ENCODE measurements at regions not wholly inside any gene's neighbourhood (a gene's known extent, or its start where the extent isn't known, plus 50 kb on each side); places are given as distances from the start of the nearest gene placed in this dataset.

DNA sequence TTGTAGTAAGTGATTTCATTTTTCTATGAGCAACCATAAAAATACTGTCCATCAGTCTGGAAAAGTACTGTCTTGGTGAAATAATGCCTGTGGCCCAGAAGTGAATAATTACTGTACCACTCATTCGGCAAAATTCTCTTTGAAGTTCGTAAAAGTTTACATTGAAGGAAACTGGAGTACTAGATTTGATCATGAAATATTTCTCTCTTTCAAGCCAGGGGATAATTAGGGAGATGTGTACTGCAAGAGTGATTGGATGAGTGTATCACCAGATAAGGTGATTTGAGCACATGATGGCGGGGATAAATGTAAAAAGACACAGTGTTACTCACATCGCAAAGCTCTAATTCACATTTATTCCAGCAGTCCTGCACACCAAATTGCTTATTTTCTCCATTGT, 883.2 kb upstream of the PIK3C3 start:
- Histone ChIP-seq H3K4me1 (no peaks in the 10 kb centered on the region), H3K27me3 (replicated peaks; ENCODE audit: control insufficient read depth, insufficient read depth, low read length) (no peaks in the 10 kb centered on the region), H3K4me3 (ENCODE audit: low read depth, low read length) (no peak overlapping the region), H3K9me3 (no peaks in the 10 kb centered on the region), H3K36me3 (ENCODE audit: control insufficient read depth, insufficient read depth, low read length) (no peaks in the 10 kb centered on the region)
- BruUV-seq (replicated peaks): no TSS peak
- Mint-ChIP-seq H3K4me3 (ENCODE audit: unreplicated experiment) (no peak overlapping the region), H3K27me3 (ENCODE audit: insufficient read depth, unreplicated experiment) (no peaks in the 10 kb centered on the region), H3K36me3 (ENCODE audit: insufficient read depth, unreplicated experiment) (no peaks in the 10 kb centered on the region), H3K4me1 (ENCODE audit: low read depth, unreplicated experiment) (no peaks in the 10 kb centered on the region), H3K9me3 (ENCODE audit: unreplicated experiment) (no peaks in the 10 kb centered on the region), H3K27ac (ENCODE audit: unreplicated experiment) (no peak overlapping the region)
- ChIA-PET CTCF (no interaction called here), POLR2A (no interaction called here)
- no peak for DNase-seq
- TF ChIP-seq, protein P1, sequence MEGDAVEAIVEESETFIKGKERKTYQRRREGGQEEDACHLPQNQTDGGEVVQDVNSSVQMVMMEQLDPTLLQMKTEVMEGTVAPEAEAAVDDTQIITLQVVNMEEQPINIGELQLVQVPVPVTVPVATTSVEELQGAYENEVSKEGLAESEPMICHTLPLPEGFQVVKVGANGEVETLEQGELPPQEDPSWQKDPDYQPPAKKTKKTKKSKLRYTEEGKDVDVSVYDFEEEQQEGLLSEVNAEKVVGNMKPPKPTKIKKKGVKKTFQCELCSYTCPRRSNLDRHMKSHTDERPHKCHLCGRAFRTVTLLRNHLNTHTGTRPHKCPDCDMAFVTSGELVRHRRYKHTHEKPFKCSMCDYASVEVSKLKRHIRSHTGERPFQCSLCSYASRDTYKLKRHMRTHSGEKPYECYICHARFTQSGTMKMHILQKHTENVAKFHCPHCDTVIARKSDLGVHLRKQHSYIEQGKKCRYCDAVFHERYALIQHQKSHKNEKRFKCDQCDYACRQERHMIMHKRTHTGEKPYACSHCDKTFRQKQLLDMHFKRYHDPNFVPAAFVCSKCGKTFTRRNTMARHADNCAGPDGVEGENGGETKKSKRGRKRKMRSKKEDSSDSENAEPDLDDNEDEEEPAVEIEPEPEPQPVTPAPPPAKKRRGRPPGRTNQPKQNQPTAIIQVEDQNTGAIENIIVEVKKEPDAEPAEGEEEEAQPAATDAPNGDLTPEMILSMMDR (IDR thresholded peaks at IDR 0.05; ENCODE audit: insufficient read depth in 1 of 2, low read depth in 1 of 2, low read length in 1 of 2, severe bottlenecking in 1 of 2, unreplicated experiment in 1 of 2): no peak
- intact Hi-C loops (cut with micrococcal nuclease; ENCODE audit: unreplicated experiment): no loop called here

DNA sequence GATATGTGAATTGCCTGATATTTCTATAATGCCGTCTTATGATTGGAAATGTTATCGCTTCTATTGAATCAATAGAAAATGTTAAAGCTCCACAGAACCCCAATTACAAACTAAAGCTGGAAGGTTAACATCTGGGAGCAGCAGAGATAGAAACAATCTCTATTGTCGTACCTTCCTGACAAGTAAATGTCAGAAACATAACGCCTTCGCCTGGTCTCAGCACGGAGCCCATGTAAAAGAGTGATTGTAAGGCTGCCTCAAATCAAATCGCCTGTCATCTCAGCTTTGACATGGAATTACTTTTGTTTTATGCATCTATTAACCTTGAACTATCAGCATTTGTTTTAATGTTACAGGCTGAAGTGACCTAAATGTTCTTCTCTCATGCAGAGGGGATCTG, 885.9 kb upstream of the PIK3C3 start:
- no peaks in the 10 kb centered on the region for H3K4me1 ChIP-seq
- intact Hi-C loops (cut with micrococcal nuclease; ENCODE audit: unreplicated experiment): no loop called here
- POLR2A ChIA-PET: no interaction called here
- no peak for DNase-seq
- CTCF ChIA-PET: no interaction called here
- H3K9me3 ChIP-seq: no peaks in the 10 kb centered on the region
- no peaks in the 10 kb centered on the region for H3K36me3 Mint-ChIP-seq (ENCODE audit: insufficient read depth, unreplicated experiment)
- TF ChIP-seq, protein P1 (IDR thresholded peaks at IDR 0.05; ENCODE audit: insufficient read depth in 1 of 2, low read depth in 1 of 2, low read length in 1 of 2, severe bottlenecking in 1 of 2, unreplicated experiment in 1 of 2): no peak
- H3K4me1 Mint-ChIP-seq (ENCODE audit: low read depth, unreplicated experiment): no peaks in the 10 kb centered on the region
- H3K36me3 ChIP-seq (ENCODE audit: control insufficient read depth, insufficient read depth, low read length): no peaks in the 10 kb centered on the region
- H3K27ac Mint-ChIP-seq (ENCODE audit: unreplicated experiment): no peak overlapping the region
- H3K27me3 Mint-ChIP-seq (ENCODE audit: insufficient read depth, unreplicated experiment): no peaks in the 10 kb centered on the region
- H3K9me3 Mint-ChIP-seq (ENCODE audit: unreplicated experiment): no peaks in the 10 kb centered on the region
- BruUV-seq (replicated peaks): no TSS peak
- no peak overlapping the region for H3K4me3 ChIP-seq (ENCODE audit: low read depth, low read length)
- no peak overlapping the region for H3K4me3 Mint-ChIP-seq (ENCODE audit: unreplicated experiment)
- H3K27me3 ChIP-seq (replicated peaks; ENCODE audit: control insufficient read depth, insufficient read depth, low read length): no peaks in the 10 kb centered on the region

DNA sequence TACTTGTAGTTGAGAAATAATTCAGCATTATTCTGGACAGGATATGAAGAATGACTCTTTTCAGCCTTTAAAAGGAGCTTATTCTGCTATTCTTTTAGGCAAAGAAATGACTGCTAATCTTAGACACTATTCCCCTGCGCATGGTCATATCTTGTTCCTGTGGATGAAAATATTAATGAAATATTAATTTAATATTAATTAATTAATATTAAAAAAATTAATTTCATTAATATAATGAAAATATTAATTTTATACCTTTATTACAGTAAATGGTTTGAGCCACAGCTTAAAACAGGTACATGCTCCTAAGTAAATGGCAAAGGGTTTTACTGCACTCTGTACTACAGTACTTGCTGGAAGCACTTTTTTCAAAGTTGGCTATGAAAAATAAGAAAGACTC, 890.1 kb upstream of the PIK3C3 start:
- CTCF ChIA-PET: no interaction called here
- no peaks in the 10 kb centered on the region for H3K9me3 Mint-ChIP-seq (ENCODE audit: unreplicated experiment)
- peaks cover 6% of the 10 kb centered on the region for H3K27me3 Mint-ChIP-seq (ENCODE audit: insufficient read depth, unreplicated experiment)

More for the DNA sequence above, 890.1 kb upstream of the PIK3C3 start:
- no TSS peak for BruUV-seq (replicated peaks)
- Mint-ChIP-seq H3K27ac (ENCODE audit: unreplicated experiment) (no peak overlapping the region), H3K4me1 (ENCODE audit: low read depth, unreplicated experiment) (no peaks in the 10 kb centered on the region), H3K36me3 (ENCODE audit: insufficient read depth, unreplicated experiment) (no peaks in the 10 kb centered on the region), H3K4me3 (ENCODE audit: unreplicated experiment) (no peak overlapping the region)
- no peak for DNase-seq
- H3K4me3 ChIP-seq (ENCODE audit: low read depth, low read length): no peak overlapping the region
- POLR2A ChIA-PET: no interaction called here
- intact Hi-C loops (cut with micrococcal nuclease; ENCODE audit: unreplicated experiment): no loop called here
- H3K9me3 ChIP-seq: no peaks in the 10 kb centered on the region
- no peaks in the 10 kb centered on the region for H3K36me3 ChIP-seq (ENCODE audit: control insufficient read depth, insufficient read depth, low read length)
- no peaks in the 10 kb centered on the region for H3K4me1 ChIP-seq
- no peaks in the 10 kb centered on the region for H3K27me3 ChIP-seq (replicated peaks; ENCODE audit: control insufficient read depth, insufficient read depth, low read length)
- TF ChIP-seq, protein P1 (IDR thresholded peaks at IDR 0.05; ENCODE audit: insufficient read depth in 1 of 2, low read depth in 1 of 2, low read length in 1 of 2, severe bottlenecking in 1 of 2, unreplicated experiment in 1 of 2): no peak

Measured in Caco-2 (cell line).